Endodermal cell (in vitro differentiated cells): ENCODE measurements at regions not wholly inside any gene's neighbourhood (a gene's known extent, or its start where the extent isn't known, plus 50 kb on each side); places are given as distances from the start of the nearest gene placed in this dataset.

Experiments
- DNase-seq: peaks from one replicate; pipeline ENCODE4 v3.0.0-alpha.2; 2017
- H3K27ac ChIP-seq: 2 replicates; pipeline ENCODE4 v1.5.1; 2013; ENCODE audit warnings: mild to moderate bottlenecking, low read depth, low read length, moderate library complexity
- H3K27me3 ChIP-seq: 2 replicates; pipeline ENCODE4 v1.6.1; 2013; ENCODE audit warnings: mild to moderate bottlenecking, low read length, moderate library complexity; ENCODE audit not compliant: insufficient read depth, control insufficient read depth, poor library complexity, severe bottlenecking
- H3K36me3 ChIP-seq: 2 replicates; pipeline ENCODE4 v1.7.0; 2013; ENCODE audit warnings: mild to moderate bottlenecking, low read length, moderate library complexity; ENCODE audit not compliant: control insufficient read depth, insufficient read depth
- H3K4me1 ChIP-seq: one replicate; pipeline ENCODE4 v1.7.0; 2013; ENCODE audit warnings: low read length; ENCODE audit not compliant: control insufficient read depth, insufficient read depth
- H3K4me3 ChIP-seq: 2 replicates; pipeline ENCODE4 v1.5.1; 2013; ENCODE audit warnings: mild to moderate bottlenecking, low read length, moderate library complexity
- H3K9ac ChIP-seq: 2 replicates; pipeline ENCODE4 v1.6.1; 2013; ENCODE audit warnings: mild to moderate bottlenecking, low read length, moderate library complexity; ENCODE audit not compliant: poor library complexity, severe bottlenecking; ENCODE audit errors: extremely low read depth
- H3K9me3 ChIP-seq: 2 replicates; pipeline ENCODE4 v1.6.1; 2013; ENCODE audit warnings: mild to moderate bottlenecking, low read length, moderate library complexity; ENCODE audit not compliant: control insufficient read depth
- H3K27ac Mint-ChIP-seq: 2 replicates; pipeline ENCODE4 v1.8.0; 2020; ENCODE audit warnings: mixed read lengths
- H3K27me3 Mint-ChIP-seq: 2 replicates; pipeline ENCODE4 v1.8.0; 2021; ENCODE audit warnings: mild to moderate bottlenecking, mixed read lengths; ENCODE audit not compliant: insufficient read depth
- H3K36me3 Mint-ChIP-seq: 2 replicates; pipeline ENCODE4 v1.8.0; 2020; ENCODE audit warnings: low read depth, mixed read lengths
- H3K4me1 Mint-ChIP-seq: 2 replicates; pipeline ENCODE4 v1.8.0; 2020; ENCODE audit warnings: mixed read lengths
- H3K4me3 Mint-ChIP-seq: 2 replicates; pipeline ENCODE4 v1.8.0; 2020; ENCODE audit warnings: mild to moderate bottlenecking, moderate library complexity, mixed read lengths
- H3K9me3 Mint-ChIP-seq: 2 replicates; pipeline ENCODE4 v1.8.0; 2020; ENCODE audit warnings: mild to moderate bottlenecking, mixed read lengths
- CTCF ChIP-seq: fragments of 200-600 bp; sonication (generic); conservative IDR thresholded peaks from 2 replicates; pipeline ENCODE4 v1.5.0; 2021; ENCODE audit warnings: antibody characterized with exemption, mild to moderate bottlenecking
- WGBS, 2 experiments: methylation state at CpG; one replicate each; pipeline versions ENCODE4 v1.1.5 to v1.1.7; 2013; ENCODE audit warnings: missing lambda C conversion rate in 2 of 2, mixed read lengths in 1 of 2; ENCODE audit not compliant: insufficient coverage in 1 of 2, insufficient read length in 1 of 2; 5-methylcytosine and 5-hydroxymethylcytosine counted together

- H3K4me3 Mint-ChIP-seq = no peak overlapping the region
- H3K27ac ChIP-seq = peak overlapping the region; percentile 7
- H3K9me3 Mint-ChIP-seq = peaks cover 22% of the 10 kb centered on the region
These were observed 152.0 kb upstream of the USP9X start for GRCh38 chrX:40933132-40933705.

DNA sequence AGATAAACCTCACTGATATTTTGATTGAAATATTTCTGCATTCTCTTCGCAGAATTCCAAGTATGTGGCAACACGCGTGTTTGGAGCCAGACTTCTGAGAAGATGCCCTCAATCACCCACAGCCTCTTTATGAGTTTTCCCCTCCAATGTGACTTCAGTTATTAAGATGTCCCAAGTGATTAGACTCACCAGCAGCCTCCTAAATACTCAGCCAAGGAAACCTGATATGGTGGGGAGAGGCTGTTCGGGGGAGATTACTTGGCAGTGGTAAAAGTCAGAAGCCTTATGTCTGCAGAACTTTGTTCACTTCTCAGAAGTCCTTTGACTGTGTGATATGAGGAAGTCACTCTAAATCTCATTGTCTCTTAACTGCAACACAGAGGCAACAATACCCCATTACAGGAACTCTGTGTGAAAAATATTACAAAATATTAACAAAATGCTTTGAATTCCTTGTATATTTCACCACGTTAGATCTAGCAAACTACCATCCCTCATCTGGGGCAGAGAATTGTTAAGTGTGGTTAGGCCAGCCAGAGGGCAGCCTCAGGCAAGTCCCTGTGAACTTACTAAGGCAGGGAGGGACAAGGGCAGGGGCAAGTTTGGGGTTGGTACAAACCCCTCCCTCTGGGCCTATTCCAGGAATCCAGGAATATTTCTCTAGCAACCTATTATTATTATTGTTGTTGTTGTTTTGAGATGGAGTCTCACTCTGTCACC lies 151.4 kb upstream of the USP9X start:
- 86 to 95% methylated on average over 3 to 4 of the region's 5 CpGs for WGBS, 2 experiments
- DNase-seq = no peak
- H3K27ac ChIP-seq = no peak overlapping the region
- no peak overlapping the region for H3K9ac ChIP-seq
- Mint-ChIP-seq H3K27me3 (no peaks in the 10 kb centered on the region), H3K27ac (no peak overlapping the region), H3K9me3 (peaks cover 28% of the 10 kb centered on the region), H3K4me1 (peaks cover 4% of the 10 kb centered on the region), H3K36me3 (no peaks in the 10 kb centered on the region), H3K4me3 (no peak overlapping the region)
- no peaks in the 10 kb centered on the region for H3K9me3 ChIP-seq
- H3K36me3 ChIP-seq = no peaks in the 10 kb centered on the region
- H3K27me3 ChIP-seq = no peaks in the 10 kb centered on the region
- no peak for TF ChIP-seq CTCF
- no peaks in the 10 kb centered on the region for H3K4me1 ChIP-seq
- H3K4me3 ChIP-seq = no peak overlapping the region

More at GRCh38 chrX:40933132-40933705, 152.0 kb upstream of the USP9X start:
- no peak for TF ChIP-seq CTCF
- no peak overlapping the region for H3K4me3 ChIP-seq
- no peaks in the 10 kb centered on the region for H3K36me3 Mint-ChIP-seq
- 84 to 90% methylated on average over 2 to 7 of the region's 7 CpGs for WGBS, 2 experiments
- no peaks in the 10 kb centered on the region for H3K36me3 ChIP-seq
- no peaks in the 10 kb centered on the region for H3K27me3 Mint-ChIP-seq
- no peak for DNase-seq
- H3K27ac Mint-ChIP-seq = no peak overlapping the region
- peaks cover 4% of the 10 kb centered on the region for H3K4me1 Mint-ChIP-seq
- no peaks in the 10 kb centered on the region for H3K9me3 ChIP-seq
- H3K9ac ChIP-seq = no peak overlapping the region
- H3K27me3 ChIP-seq = no peaks in the 10 kb centered on the region
- no peaks in the 10 kb centered on the region for H3K4me1 ChIP-seq

- Histone ChIP-seq H3K36me3 (no peaks in the 10 kb centered on the region), H3K4me3 (no peak overlapping the region), H3K9me3 (no peaks in the 10 kb centered on the region), H3K27me3 (no peaks in the 10 kb centered on the region), H3K27ac (no peak overlapping the region), H3K9ac (no peak overlapping the region), H3K4me1 (no peaks in the 10 kb centered on the region)
- DNase-seq = no peak
- TF ChIP-seq CTCF = no peak
- Mint-ChIP-seq H3K9me3 (peaks cover 17% of the 10 kb centered on the region), H3K4me1 (peaks cover 4% of the 10 kb centered on the region), H3K27ac (no peak overlapping the region), H3K4me3 (no peak overlapping the region), H3K36me3 (no peaks in the 10 kb centered on the region), H3K27me3 (no peaks in the 10 kb centered on the region)
- 93 to 100% methylated on average over 1 to 6 of the region's 6 CpGs for WGBS, 2 experiments
These were observed 148.4 kb upstream of the USP9X start for GRCh38 chrX:40936827-40937226.
